Stimulated activated CD8-positive, alpha-beta memory T cell treated with anti-CD3 and anti-CD28 coated beads, Interleukin-12 subunit alpha, Interleukin-12 subunit beta, amount 100 ng/mL, for 24 hours (primary cell): ENCODE measurements at regions not wholly inside any gene's neighbourhood (a gene's known extent, or its start where the extent isn't known, plus 50 kb on each side); places are given as distances from the start of the nearest gene placed in this dataset.
"Not testable (repeated sequence)": the region's sequence is repeated elsewhere in the genome, so short reads cannot be mapped to it uniquely, and the experiment has no call there.

Source experiments
- DNase-seq: peaks from one replicate; pipeline ENCODE4 v3.0.0-alpha.2; 2020; ENCODE audit errors: extremely low read depth

GRCh38 chr19:28444362-28444761 lies 768.6 kb downstream of the UQCRFS1 start:
- no peak for DNase-seq

GRCh38 chr19:28443361-28443760 lies 769.6 kb downstream of the UQCRFS1 start:
- DNase-seq: no peak

GRCh38 chr19:28437390-28438346 lies 775.3 kb downstream of the UQCRFS1 start:
- DNase-seq: no peak

GRCh38 chr19:28436320-28436719 lies 776.6 kb downstream of the UQCRFS1 start:
- DNase-seq: no peak

GRCh38 chr19:28435551-28436271 lies 777.2 kb downstream of the UQCRFS1 start:
- DNase-seq: no peak

- DNase-seq: not testable (repeated sequence)
Observed at GRCh38 chr19:28434794-28435193, 778.2 kb downstream of the UQCRFS1 start.

GRCh38 chr19:28434365-28434764 lies 778.6 kb downstream of the UQCRFS1 start:
- DNase-seq: not testable (repeated sequence)

GRCh38 chr19:28433166-28433565 lies 779.8 kb downstream of the UQCRFS1 start:
- not testable (repeated sequence) for DNase-seq

- DNase-seq: no peak
Observed at GRCh38 chr19:28430214-28430613, 782.7 kb downstream of the UQCRFS1 start.

GRCh38 chr19:28429356-28429755 lies 783.6 kb downstream of the UQCRFS1 start:
- DNase-seq: no peak

GRCh38 chr19:28428663-28429348 lies 784.1 kb downstream of the UQCRFS1 start:
- no peak for DNase-seq

- DNase-seq: no peak
Observed at GRCh38 chr19:28427376-28428083, 785.4 kb downstream of the UQCRFS1 start.

- no peak for DNase-seq
Observed at GRCh38 chr19:28426730-28427225, 786.2 kb downstream of the UQCRFS1 start.

- DNase-seq: no peak
Observed at GRCh38 chr19:28426110-28426729, 786.7 kb downstream of the UQCRFS1 start.

GRCh38 chr19:28425046-28425931 lies 787.7 kb downstream of the UQCRFS1 start:
- DNase-seq: no peak

- DNase-seq: no peak
Observed at GRCh38 chr19:28424662-28425045, 788.3 kb downstream of the UQCRFS1 start.

- DNase-seq: no peak
Observed at GRCh38 chr19:28424077-28424476, 788.9 kb downstream of the UQCRFS1 start.

GRCh38 chr19:28422791-28423650 lies 789.9 kb downstream of the UQCRFS1 start:
- no peak for DNase-seq

- no peak for DNase-seq
Observed at GRCh38 chr19:28422046-28422445, 790.9 kb downstream of the UQCRFS1 start.
